PFSK-1 (cell line): ENCODE measurements at regions not wholly inside any gene's neighbourhood (a gene's known extent, or its start where the extent isn't known, plus 50 kb on each side); places are given as distances from the start of the nearest gene placed in this dataset.

Experiments used
- FOXP2 ChIP-seq: optimal IDR thresholded peaks from 2 replicates; pipeline ENCODE3; 2011; ENCODE audit warnings: borderline replicate concordance, control low read depth, inconsistent platforms; ENCODE audit not compliant: insufficient read depth; ENCODE audit errors: extremely low read length, extremely low read depth
- POLR2AphosphoS5 ChIP-seq: IDR thresholded peaks from 2 replicates; pipeline ENCODE4 v1.6.1; 2012; ENCODE audit warnings: low read depth, mild to moderate bottlenecking, control low read depth, low read length, moderate library complexity
- REST ChIP-seq, 2 experiments: IDR thresholded peaks; 2 replicates each; pipeline versions ENCODE4 v1.6.1 to v1.8.0; 2011 to 2012; ENCODE audit warnings: low read depth in 2 of 2, low read length in 2 of 2, control low read depth in 1 of 2, inconsistent platforms in 1 of 2, mild to moderate bottlenecking in 1 of 2, moderate library complexity in 1 of 2; ENCODE audit not compliant: insufficient read depth in 1 of 2
- SIN3A ChIP-seq: IDR thresholded peaks from 2 replicates; pipeline ENCODE4 v1.6.1; 2012; ENCODE audit warnings: mild to moderate bottlenecking, low read length, moderate library complexity, borderline replicate concordance; ENCODE audit not compliant: insufficient read depth
- TAF1 ChIP-seq: IDR thresholded peaks from 2 replicates; pipeline ENCODE4 v1.6.1; 2012; ENCODE audit warnings: low read length, control low read depth, borderline replicate concordance; ENCODE audit not compliant: insufficient read depth

GRCh38 chr1:66436378-66437135, 97.4 kb upstream of the SGIP1 start:
- TF ChIP-seq SIN3A (no peak), REST (IDR thresholded peaks at IDR 0.05; ENCODE audit: insufficient read depth in 1 of 2, low read depth in 2 of 2, low read length in 2 of 2) (no peak), POLR2AphosphoS5 (no peak)

DNA sequence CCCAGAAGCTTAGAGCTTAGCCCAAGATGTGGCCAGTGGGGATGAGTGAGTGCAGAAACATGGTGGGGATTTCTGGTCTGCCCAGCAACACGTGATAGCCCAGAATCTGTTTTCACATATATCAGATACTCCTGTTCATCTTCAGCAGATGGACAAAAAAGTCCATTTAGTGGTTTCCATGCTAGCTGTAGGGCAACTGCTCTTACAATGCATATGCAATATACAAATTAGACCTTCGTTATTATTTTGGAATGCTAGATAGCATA, 96.9 kb upstream of the SGIP1 start:
- TF ChIP-seq FOXP2, result no peak
- no peak for TF ChIP-seq REST (IDR thresholded peaks at IDR 0.05; ENCODE audit: insufficient read depth in 1 of 2, low read depth in 2 of 2, low read length in 2 of 2)
- no peak for TF ChIP-seq POLR2AphosphoS5
- no peak for TF ChIP-seq TAF1
- TF ChIP-seq SIN3A, result no peak

DNA sequence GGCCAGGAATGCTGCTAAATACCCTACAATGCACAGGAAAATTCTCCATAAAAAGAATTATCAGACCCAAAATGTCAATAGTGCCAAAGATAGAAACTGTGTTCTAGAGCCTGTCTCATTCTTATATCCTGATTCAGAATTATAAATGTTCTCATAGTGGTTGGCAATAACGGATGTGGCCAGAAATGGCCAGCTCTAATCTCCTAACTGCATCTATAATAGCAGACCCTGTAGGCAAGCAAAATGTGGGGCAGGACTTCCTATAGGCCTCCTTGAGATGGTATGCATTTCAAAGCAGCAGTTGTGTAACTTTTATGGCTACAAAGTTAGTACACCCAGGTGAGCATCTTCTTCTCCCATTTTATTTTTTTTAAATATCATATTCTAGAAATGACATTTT, 95.9 kb upstream of the SGIP1 start:
- no peak for TF ChIP-seq FOXP2
- TF ChIP-seq POLR2AphosphoS5, result no peak

- no peak for TF ChIP-seq FOXP2
- no peak for TF ChIP-seq POLR2AphosphoS5
- no peak for TF ChIP-seq SIN3A
- TF ChIP-seq TAF1, result no peak
- no peak for TF ChIP-seq REST (IDR thresholded peaks at IDR 0.05; ENCODE audit: insufficient read depth in 1 of 2, low read depth in 2 of 2, low read length in 2 of 2)
Observed at GRCh38 chr1:66438501-66438900, 95.5 kb upstream of the SGIP1 start.

DNA sequence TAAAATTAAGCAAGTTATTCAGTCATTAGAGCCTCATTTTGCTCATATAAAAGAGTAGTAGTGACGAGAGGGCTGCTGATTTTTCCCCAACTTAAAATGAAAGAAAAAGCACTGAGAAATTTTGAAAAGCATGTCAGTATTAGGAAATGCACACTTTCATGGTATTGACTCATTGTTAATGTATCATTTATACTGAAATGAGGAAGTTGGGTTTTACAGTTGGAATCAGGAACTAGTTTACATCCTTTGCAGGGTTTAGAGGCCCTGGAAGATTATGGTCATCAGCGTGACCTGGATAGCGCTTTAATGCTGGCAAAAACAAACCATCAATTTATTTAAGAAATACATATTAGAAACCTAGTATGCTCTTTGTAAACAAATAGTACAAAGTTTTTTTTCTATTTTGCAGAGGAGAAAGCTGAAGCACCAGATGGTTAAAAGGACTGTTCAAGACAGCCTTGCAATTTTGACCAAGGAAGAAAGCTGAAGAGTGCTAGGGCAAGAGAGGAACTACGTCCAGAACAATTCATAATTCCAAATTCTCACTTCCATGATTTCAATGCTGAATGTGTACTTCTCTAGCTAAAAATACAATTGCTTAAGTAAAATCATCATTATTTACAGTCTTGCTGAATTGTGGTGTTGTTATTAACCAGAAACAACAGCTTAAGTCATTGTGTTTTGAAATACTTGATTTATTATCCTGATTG, 94.8 kb upstream of the SGIP1 start:
- TF ChIP-seq REST (IDR thresholded peaks at IDR 0.05; ENCODE audit: insufficient read depth in 1 of 2, low read depth in 2 of 2, low read length in 2 of 2) (no peak), POLR2AphosphoS5 (no peak), FOXP2 (no peak), TAF1 (no peak), SIN3A (no peak)
